SK-N-MC (cell line): ENCODE measurements at regions not wholly inside any gene's neighbourhood (a gene's known extent, or its start where the extent isn't known, plus 50 kb on each side); places are given as distances from the start of the nearest gene placed in this dataset.

Experiments used
- EZH2 ChIP-seq: fragments of 200-600 bp; sonication (generic); IDR thresholded peaks from one replicate; pipeline ENCODE4 v1.6.1; 2017; ENCODE audit warnings: antibody characterized with exemption
- FOXP2 ChIP-seq: optimal IDR thresholded peaks from 2 replicates; pipeline ENCODE3; 2011; ENCODE audit warnings: mild to moderate bottlenecking, moderate library complexity; ENCODE audit not compliant: insufficient read depth; ENCODE audit errors: extremely low read length, control extremely low read depth
- POLR2AphosphoS5 ChIP-seq: IDR thresholded peaks from 2 replicates; pipeline ENCODE4 v1.6.1; 2012; ENCODE audit warnings: mild to moderate bottlenecking, low read depth, low read length, borderline replicate concordance

GRCh38 chr21:35512346-35512745 lies 463.2 kb upstream of the RUNX1 start:
- no peak for TF ChIP-seq POLR2AphosphoS5
- no peak for TF ChIP-seq EZH2
- no peak for TF ChIP-seq FOXP2
